Hepatocyte (in vitro differentiated cells): ENCODE measurements at regions not wholly inside any gene's neighbourhood (a gene's known extent, or its start where the extent isn't known, plus 50 kb on each side); places are given as distances from the start of the nearest gene placed in this dataset.

Experiments used
- EZH2 ChIP-seq: fragments of 200-600 bp; sonication (generic); IDR thresholded peaks from 2 replicates; pipeline ENCODE4 v1.6.1; 2016; ENCODE audit warnings: antibody characterized with exemption, mild to moderate bottlenecking, borderline replicate concordance
- EZH2phosphoT487 ChIP-seq: fragments of 200-600 bp; sonication (generic); IDR thresholded peaks from one replicate; pipeline ENCODE4 v1.6.1; 2018; ENCODE audit warnings: antibody characterized with exemption, mild to moderate bottlenecking, low read depth, moderate library complexity; ENCODE audit not compliant: unreplicated experiment, severe bottlenecking
- TF ChIP-seq, protein P1 (sequence below): fragments of 200-600 bp; sonication (generic); IDR thresholded peaks from 2 replicates; pipeline ENCODE4 v1.5.1; 2016; ENCODE audit warnings: antibody characterized with exemption, mild to moderate bottlenecking; ENCODE audit not compliant: poor library complexity

- no peak for TF ChIP-seq EZH2phosphoT487
- TF ChIP-seq, protein P1, sequence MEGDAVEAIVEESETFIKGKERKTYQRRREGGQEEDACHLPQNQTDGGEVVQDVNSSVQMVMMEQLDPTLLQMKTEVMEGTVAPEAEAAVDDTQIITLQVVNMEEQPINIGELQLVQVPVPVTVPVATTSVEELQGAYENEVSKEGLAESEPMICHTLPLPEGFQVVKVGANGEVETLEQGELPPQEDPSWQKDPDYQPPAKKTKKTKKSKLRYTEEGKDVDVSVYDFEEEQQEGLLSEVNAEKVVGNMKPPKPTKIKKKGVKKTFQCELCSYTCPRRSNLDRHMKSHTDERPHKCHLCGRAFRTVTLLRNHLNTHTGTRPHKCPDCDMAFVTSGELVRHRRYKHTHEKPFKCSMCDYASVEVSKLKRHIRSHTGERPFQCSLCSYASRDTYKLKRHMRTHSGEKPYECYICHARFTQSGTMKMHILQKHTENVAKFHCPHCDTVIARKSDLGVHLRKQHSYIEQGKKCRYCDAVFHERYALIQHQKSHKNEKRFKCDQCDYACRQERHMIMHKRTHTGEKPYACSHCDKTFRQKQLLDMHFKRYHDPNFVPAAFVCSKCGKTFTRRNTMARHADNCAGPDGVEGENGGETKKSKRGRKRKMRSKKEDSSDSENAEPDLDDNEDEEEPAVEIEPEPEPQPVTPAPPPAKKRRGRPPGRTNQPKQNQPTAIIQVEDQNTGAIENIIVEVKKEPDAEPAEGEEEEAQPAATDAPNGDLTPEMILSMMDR: no peak
- TF ChIP-seq EZH2: no peak
Observed at GRCh38 chr7:45993621-45994020, 72.5 kb upstream of the IGFBP3 start.
